ENCODE measurements at regions not wholly inside any gene's neighbourhood (a gene's known extent, or its start where the extent isn't known, plus 50 kb on each side); places are given as distances from the start of the nearest gene placed in this dataset.

DNA sequence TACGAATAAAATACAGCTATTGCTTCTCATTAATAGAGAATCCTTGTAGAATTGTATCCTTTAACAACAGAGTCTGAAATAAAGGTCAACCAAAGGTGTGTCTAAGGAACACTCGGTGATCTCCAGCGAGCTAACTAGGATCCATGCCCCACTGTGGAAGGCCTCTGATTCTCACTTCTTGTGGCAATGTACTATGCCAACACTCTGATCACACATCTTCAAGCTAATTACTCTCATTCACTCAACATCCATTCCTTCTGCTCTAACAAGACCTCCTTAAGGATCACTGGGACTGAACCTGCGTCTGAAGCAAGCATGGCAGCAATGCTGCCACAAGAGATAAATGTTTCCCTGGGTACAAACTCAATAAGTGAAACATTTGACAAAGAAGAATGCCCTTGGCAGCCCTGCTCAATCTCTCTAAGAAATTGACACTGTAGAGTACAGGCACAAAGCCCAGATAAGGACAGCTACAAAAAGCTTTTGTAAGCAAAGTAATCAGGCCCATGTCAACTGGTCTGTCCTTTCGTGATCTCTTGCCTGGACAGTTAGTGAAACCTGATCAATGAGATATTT, 74.6 kb upstream of the PARD3B start:
- intact Hi-C loops (cut with micrococcal nuclease): no loop called here
- DNase-seq: no peak
- ATAC-seq: no peak

DNA sequence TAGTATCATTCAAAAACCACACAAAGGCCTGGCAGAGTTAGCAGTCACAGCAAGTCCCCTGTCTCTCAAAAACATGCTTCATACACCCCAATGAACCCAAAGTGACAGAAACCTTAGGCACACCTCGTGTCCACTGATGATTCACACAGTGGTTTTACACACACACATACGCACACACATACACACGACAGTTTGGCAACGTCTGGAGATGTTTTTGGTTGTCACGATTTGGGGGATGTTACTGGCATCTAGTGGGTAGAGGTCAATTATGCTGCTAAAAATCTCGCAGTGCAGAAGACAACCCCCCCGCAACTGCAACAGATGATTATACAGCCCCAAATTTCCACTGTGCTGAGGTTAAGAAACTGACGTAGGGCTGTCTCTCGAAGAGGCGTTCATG, 72.9 kb upstream of the PARD3B start:
- ATAC-seq: no peak
- DNase-seq: no peak
- intact Hi-C loops (cut with micrococcal nuclease): no loop called here

- DNase-seq (no peak), ATAC-seq (no peak)
- intact Hi-C loops (cut with micrococcal nuclease): no loop called here
These were observed 72.1 kb upstream of the PARD3B start for GRCh38 chr2:204473224-204473623.

DNA sequence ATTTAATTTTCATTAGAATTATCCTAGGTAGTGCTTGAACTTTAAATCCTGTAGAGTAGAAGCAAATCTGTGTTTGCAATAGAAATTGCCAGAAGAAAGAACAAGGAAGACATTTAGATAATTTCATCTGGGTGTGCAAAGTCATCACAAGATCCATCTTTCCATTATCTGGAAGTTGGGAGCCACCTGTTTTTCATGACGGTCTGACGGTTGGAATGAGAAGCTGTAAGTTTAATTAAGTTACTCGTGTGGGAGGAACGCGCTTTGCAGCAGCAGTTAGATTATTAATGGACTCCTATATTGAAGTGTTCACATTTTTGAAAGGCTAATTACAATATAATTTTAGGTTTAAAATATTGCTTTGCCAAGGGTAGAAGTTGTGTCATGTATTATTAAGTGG, 69.9 kb upstream of the PARD3B start:
- intact Hi-C loops (cut with micrococcal nuclease): no loop called here
- ATAC-seq: no peak

GRCh38 chr2:204477358-204477950, 67.8 kb upstream of the PARD3B start:
- ATAC-seq (no peak), DNase-seq (no peak)
- intact Hi-C loops (cut with micrococcal nuclease): no loop called here

More for the DNA sequence above, 69.9 kb upstream of the PARD3B start:
- DNase-seq: no peak

- DNase-seq (no peak), ATAC-seq (no peak)
- intact Hi-C loops (cut with micrococcal nuclease): no loop called here
These were observed 65.7 kb upstream of the PARD3B start for GRCh38 chr2:204479557-204479956.

- ATAC-seq (no peak), DNase-seq (no peak)
- intact Hi-C loops (cut with micrococcal nuclease): no loop called here
These were observed 64.6 kb upstream of the PARD3B start for GRCh38 chr2:204480676-204481075.

DNA sequence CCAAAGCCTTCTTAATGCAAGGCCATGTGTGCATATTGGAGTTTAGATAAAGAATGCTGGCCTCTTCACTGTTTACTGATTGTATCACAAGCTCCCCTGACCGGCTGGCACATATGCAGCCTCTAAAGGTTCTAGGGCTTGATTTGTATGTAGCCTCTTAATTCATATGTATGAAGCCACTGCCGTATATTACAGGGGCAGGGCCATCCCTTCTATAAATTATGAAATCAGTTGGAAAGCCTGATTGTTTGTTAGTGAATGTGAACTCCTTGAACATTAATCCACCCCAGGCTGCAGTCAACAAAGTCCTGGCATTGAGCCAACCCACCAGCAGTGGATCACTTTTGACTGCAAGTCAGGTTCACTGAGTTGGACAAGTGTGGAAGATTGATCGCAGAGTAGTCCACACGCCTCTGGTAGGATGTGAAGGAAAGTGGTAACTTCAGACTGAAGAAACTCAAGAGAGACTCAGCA, 61.6 kb upstream of the PARD3B start:
- DNase-seq: no peak
- intact Hi-C loops (cut with micrococcal nuclease): no loop called here
- no peak for ATAC-seq

DNA sequence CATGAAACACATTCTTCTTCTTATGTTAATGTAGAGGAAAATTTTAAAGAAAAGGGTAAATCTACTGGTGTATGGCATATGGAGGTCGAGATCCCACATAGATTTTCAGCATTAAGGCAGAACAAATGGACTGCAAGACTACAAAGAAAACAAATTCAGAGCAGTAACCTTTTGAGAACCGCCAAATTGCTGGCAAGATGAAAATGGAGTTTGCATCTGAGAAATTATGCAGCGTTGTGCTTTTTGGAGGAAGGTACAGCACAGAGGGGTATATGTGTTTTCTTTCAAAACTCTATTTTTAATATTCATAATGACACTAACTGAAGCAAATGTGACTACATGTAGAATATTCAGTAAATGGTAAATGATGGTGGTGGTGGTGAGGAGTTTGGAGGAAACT, 59.0 kb upstream of the PARD3B start:
- intact Hi-C loops (cut with micrococcal nuclease): no loop called here
- DNase-seq (no peak), ATAC-seq (no peak)

DNA sequence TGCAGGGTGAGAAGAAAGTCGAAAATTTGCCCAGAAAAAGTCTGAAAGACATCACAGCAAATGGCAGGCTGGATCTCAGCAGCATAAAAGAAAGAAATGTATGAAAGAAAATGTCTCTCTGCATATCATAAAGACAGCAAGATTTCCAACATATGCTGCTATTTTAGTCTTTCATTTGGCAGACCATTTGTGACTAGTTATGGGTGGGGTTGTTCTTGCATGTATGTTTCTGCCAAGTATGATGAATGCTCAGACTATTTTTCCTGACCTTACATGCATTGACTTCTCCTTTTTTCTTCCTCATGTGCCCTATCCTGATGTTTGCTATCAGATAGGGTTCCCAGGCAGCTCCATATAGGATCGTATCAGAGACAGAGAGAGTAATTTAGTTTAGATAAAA, 58.5 kb upstream of the PARD3B start:
- intact Hi-C loops (cut with micrococcal nuclease): no loop called here
- DNase-seq (no peak), ATAC-seq (no peak)

- no peak for ATAC-seq
- intact Hi-C loops (cut with micrococcal nuclease): no loop called here
- DNase-seq: no peak
These were observed 57.6 kb upstream of the PARD3B start for GRCh38 chr2:204487447-204488229.

GRCh38 chr2:204491528-204491927, 53.7 kb upstream of the PARD3B start:
- ATAC-seq: no peak
- intact Hi-C loops (cut with micrococcal nuclease): no loop called here

GRCh38 chr2:204492417-204492816, 52.9 kb upstream of the PARD3B start:
- DNase-seq (no peak), ATAC-seq (no peak)
- intact Hi-C loops (cut with micrococcal nuclease): no loop called here

More at GRCh38 chr2:204491528-204491927, 53.7 kb upstream of the PARD3B start:
- DNase-seq: no peak

DNA sequence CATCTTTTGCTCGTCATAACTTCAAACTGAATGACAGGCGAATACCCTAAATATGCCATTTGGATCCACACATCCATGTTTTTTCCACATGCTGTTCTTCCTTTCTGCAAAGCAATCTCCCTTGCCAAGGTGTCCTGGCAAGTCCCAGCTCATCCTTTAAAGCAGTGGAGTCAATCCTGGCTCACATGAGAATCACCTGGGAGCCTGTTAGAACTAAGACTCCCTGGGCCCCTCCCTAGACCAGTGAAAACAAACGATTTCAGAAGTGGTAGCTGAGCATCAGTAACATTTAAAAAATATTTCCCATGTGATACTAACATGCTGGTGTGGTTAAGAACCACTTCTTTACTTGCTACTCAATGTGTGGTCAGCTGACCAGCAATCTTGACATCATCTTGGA, 50.6 kb upstream of the PARD3B start:
- ATAC-seq (no peak), DNase-seq (no peak)
- intact Hi-C loops (cut with micrococcal nuclease): no loop called here

- ATAC-seq (no peak), DNase-seq (no peak)
- intact Hi-C loops (cut with micrococcal nuclease): no loop called here
These were observed 49.9 kb upstream of the PARD3B start for GRCh38 chr2:204495381-204495780.

Data from left ventricle myocardium superior (tissue), 1 donor.